ENCODE measurements at regions not wholly inside any gene's neighbourhood (a gene's known extent, or its start where the extent isn't known, plus 50 kb on each side); places are given as distances from the start of the nearest gene placed in this dataset.

GRCh38 chr5:2011481-2012411 lies 129.0 kb upstream of the IRX4 start:
- DNase-seq: no peak

GRCh38 chr5:2010940-2011339 lies 128.2 kb upstream of the IRX4 start:
- no peak for DNase-seq

- no peak for DNase-seq
Measured at GRCh38 chr5:2009986-2010914, 127.5 kb upstream of the IRX4 start.

- no peak for DNase-seq
Measured at GRCh38 chr5:2008851-2009629, 126.3 kb upstream of the IRX4 start.

- DNase-seq: no peak
Measured at GRCh38 chr5:2007878-2008501, 125.3 kb upstream of the IRX4 start.

GRCh38 chr5:2007496-2007877 lies 124.8 kb upstream of the IRX4 start:
- DNase-seq: no peak

GRCh38 chr5:2006971-2007291 lies 124.2 kb upstream of the IRX4 start:
- DNase-seq: no peak

GRCh38 chr5:2006193-2006970 lies 123.7 kb upstream of the IRX4 start:
- DNase-seq: no peak

GRCh38 chr5:2005101-2006041 lies 122.6 kb upstream of the IRX4 start:
- no peak for DNase-seq

GRCh38 chr5:2003690-2004365 lies 121.1 kb upstream of the IRX4 start:
- no peak for DNase-seq

GRCh38 chr5:2003206-2003605 lies 120.5 kb upstream of the IRX4 start:
- DNase-seq: no peak

GRCh38 chr5:2001300-2001699 lies 118.6 kb upstream of the IRX4 start:
- DNase-seq: no peak

- no peak for DNase-seq
Measured at GRCh38 chr5:2000591-2000990, 117.9 kb upstream of the IRX4 start.

GRCh38 chr5:1999794-2000193 lies 117.1 kb upstream of the IRX4 start:
- no peak for DNase-seq

- no peak for DNase-seq
Measured at GRCh38 chr5:1998716-1999317, 116.1 kb upstream of the IRX4 start.

GRCh38 chr5:1998348-1998669 lies 115.6 kb upstream of the IRX4 start:
- no peak for DNase-seq

GRCh38 chr5:1997640-1998347 lies 115.1 kb upstream of the IRX4 start:
- no peak for DNase-seq

- no peak for DNase-seq
Measured at GRCh38 chr5:1995491-1995890, 112.8 kb upstream of the IRX4 start.

GRCh38 chr5:1987471-1987870 lies 104.7 kb upstream of the IRX4 start:
- DNase-seq: no peak

Measured in NCI-H1436 (cell line).